ENCODE measurements at regions not wholly inside any gene's neighbourhood (a gene's known extent, or its start where the extent isn't known, plus 50 kb on each side); places are given as distances from the start of the nearest gene placed in this dataset.
"Not testable (repeated sequence)": the region's sequence is repeated elsewhere in the genome, so short reads cannot be mapped to it uniquely, and the experiment has no call there.

GRCh38 chr16:29184738-29185438 lies 200.0 kb downstream of the LAT start:
- not testable (repeated sequence) for DNase-seq (ENCODE audit: low read depth in 2 of 2)

GRCh38 chr16:29182940-29183868 lies 198.4 kb downstream of the LAT start:
- not testable (repeated sequence) for DNase-seq (ENCODE audit: low read depth in 2 of 2)

DNA sequence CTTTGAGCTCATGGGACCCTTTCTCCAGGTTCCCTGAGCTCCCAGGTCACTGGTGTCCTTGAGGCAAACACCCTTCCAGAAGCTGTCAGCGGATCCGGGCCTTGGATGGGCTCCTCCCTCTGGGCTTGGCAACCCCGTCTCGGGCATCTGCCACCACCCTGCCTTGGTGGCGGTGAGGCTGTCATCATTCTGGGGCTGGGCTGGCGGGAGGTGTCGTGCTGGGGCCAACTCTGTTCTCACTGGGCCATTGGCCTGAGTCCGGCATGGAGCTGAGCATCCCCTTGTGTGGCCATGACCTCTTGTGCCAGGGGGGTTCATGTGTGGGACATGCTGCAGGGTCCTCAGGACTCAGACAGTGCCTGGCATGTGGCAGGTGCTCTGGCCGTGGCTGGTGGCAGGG lies 197.6 kb downstream of the LAT start:
- DNase-seq (ENCODE audit: low read depth in 2 of 2) = no peak

DNA sequence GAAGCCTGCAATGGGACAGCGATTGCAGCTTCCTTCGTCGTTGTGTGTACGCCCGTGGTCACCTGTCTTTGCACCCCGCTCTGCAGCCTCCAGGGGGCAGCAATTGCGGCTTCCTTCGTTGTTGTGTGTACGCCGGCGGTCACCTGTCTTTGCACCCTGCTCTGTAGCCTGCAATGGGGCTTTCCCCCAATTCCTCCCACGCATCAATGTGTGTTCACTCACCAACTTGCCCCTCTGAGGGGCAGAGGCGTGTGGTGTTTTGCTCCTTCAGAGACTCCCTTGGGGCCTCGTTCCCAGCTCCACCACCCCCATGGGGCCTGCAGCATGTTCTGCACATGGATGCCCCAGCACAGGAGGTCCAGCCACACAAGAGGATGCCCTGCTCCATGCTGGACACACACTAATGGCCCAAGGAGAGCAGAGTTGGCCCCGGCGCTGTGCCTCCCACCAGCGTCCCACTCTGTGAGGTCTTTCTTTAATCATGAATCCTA lies 197.1 kb downstream of the LAT start:
- not testable (repeated sequence) for DNase-seq (ENCODE audit: low read depth in 2 of 2)

DNA sequence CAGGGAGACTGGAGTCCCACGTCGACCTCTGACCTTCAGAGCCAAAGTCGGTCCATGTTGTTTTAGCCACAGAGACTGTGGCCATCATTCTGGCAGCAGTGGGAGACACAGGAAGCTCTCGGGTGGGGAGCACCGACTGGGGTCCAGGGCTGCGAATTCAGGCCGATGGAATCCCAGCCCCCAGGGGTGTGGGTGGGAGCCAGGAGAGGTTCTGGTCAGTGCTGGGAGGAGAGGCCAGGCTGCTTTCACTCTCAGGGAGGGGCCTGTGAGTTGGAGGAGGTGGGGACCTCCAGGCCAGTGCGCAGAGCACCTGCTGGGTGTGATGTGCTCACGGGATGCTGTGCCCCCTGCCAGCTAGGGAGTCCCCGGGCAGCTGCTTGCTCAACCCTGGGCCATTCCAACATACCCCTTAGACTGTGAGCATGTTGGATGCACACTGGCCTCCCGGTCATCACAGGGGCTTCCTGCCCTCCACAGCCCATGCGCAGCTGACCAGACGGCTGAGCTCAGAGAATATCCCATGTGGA lies 196.5 kb downstream of the LAT start:
- DNase-seq (ENCODE audit: low read depth in 2 of 2) = not testable (repeated sequence)

DNA sequence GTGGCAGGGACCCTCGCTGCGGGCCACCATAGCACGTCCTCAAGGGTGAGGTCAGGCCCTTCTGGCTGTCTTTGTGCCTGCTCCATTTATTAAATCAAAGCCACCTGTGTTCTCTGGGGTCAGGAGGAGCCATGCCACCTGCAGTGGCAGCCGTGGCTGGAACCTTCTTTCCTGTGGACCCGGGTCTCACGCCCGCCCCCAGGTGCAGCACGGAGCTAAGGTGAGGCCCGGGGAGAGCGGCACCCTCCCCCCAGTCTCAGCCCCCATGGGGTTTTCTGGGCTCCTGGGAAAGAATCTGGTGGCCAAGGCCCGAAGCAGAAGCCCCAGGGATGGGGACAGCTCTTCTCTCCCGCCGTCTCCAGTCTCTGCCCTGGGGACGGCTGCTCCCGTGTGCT lies 195.4 kb downstream of the LAT start:
- not testable (repeated sequence) for DNase-seq (ENCODE audit: low read depth in 2 of 2)

DNA sequence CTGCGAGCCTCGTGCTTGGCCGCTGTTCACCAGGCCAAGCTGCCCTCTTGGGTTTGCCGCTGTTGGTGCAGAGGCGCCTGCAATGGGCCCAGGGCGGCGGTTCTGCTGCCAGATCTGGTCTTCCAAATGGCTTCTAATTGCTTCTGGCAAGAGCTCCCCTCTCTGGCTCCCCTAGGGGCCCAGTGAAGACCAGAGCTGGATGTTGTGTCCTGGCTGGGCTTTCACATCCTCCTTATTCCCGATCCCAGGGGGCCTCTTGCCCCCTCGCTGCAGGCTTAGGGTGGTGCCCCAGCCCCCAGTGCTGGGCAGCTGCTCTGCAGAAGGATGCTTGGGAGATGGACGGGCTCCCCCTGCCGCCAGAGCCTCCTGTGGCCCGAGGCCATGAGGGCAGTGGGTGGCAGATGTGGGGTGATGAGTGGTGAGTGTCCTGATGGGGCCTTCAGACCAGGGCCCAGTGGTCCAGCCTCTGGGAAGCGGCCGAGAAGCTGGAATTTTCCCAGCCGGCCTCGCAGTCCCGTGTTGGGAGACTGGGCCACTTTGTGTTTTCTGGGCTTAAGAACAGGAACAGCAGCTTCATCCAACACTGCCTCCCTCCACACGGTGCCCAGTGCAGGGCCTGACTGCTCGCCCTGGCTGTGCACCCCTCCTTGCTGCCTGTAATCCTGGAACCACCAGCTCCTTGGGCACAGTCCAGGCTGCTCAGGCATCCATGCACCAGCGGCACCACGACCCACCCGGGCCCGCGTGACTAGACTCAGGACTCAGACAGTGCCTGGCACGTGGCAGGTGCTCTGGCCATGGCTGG lies 194.8 kb downstream of the LAT start:
- not testable (repeated sequence) for DNase-seq (ENCODE audit: low read depth in 2 of 2)

- not testable (repeated sequence) for DNase-seq (ENCODE audit: low read depth in 2 of 2)
Observed at GRCh38 chr16:29177888-29178726, 193.3 kb downstream of the LAT start.

GRCh38 chr16:29177203-29177887 lies 192.5 kb downstream of the LAT start:
- DNase-seq (ENCODE audit: low read depth in 2 of 2) = not testable (repeated sequence)

- DNase-seq (ENCODE audit: low read depth in 2 of 2) = not testable (repeated sequence)
Observed at GRCh38 chr16:29176822-29177202, 192.0 kb downstream of the LAT start.

- DNase-seq (ENCODE audit: low read depth in 2 of 2) = not testable (repeated sequence)
Observed at GRCh38 chr16:29176154-29176470, 191.3 kb downstream of the LAT start.

GRCh38 chr16:29175411-29176153 lies 190.7 kb downstream of the LAT start:
- DNase-seq (ENCODE audit: low read depth in 2 of 2) = not testable (repeated sequence)

GRCh38 chr16:29173371-29174305 lies 188.8 kb downstream of the LAT start:
- DNase-seq (ENCODE audit: low read depth in 2 of 2) = not testable (repeated sequence)

- not testable (repeated sequence) for DNase-seq (ENCODE audit: low read depth in 2 of 2)
Observed at GRCh38 chr16:29172098-29172724, 187.4 kb downstream of the LAT start.

- not testable (repeated sequence) for DNase-seq (ENCODE audit: low read depth in 2 of 2)
Observed at GRCh38 chr16:29171296-29171695, 186.4 kb downstream of the LAT start.

GRCh38 chr16:29170393-29171119 lies 185.7 kb downstream of the LAT start:
- DNase-seq (ENCODE audit: low read depth in 2 of 2) = not testable (repeated sequence)

All from stimulated activated CD8-positive, alpha-beta memory T cell treated with anti-CD3 and anti-CD28 coated beads, Interleukin-15, amount 100 ng/mL, for 4 hours (primary cell).